ENCODE measurements at regions not wholly inside any gene's neighbourhood (a gene's known extent, or its start where the extent isn't known, plus 50 kb on each side); places are given as distances from the start of the nearest gene placed in this dataset.

GRCh38 chr18:22778996-22779395 is 154.1 kb upstream of the RBBP8 start:
- TF ChIP-seq CTCF (IDR thresholded peaks at IDR 0.05) (no peak), POLR2A (IDR thresholded peaks at IDR 0.05) (no peak)

Data from adrenal gland (tissue), 5 donors.